Adrenal gland (tissue), 5 donors: ENCODE measurements at regions not wholly inside any gene's neighbourhood (a gene's known extent, or its start where the extent isn't known, plus 50 kb on each side); places are given as distances from the start of the nearest gene placed in this dataset.

ENCODE experiments used
- CTCF ChIP-seq, 6 experiments: fragments of 450-650 bp in 4 of 6; fragments of 200-600 bp in 2 of 6; sonication (generic) in 1 of 6; IDR thresholded peaks; 1 replicate in 5 of 6; 2 replicates in 1 of 6; pipeline versions ENCODE4 v1.5.1 to v1.8.0; 2016 to 2021; ENCODE audit warnings: antibody characterized with exemption in 6 of 6, mild to moderate bottlenecking in 2 of 6, moderate library complexity in 1 of 6
- POLR2A ChIP-seq, 2 donors: fragments of 450-650 bp; IDR thresholded peaks; one replicate each; pipeline ENCODE4 v1.6.1; 2017; ENCODE audit warnings: antibody characterized with exemption in 2 of 2, mild to moderate bottlenecking in 2 of 2, moderate library complexity in 1 of 2
- donor health status: DM: no; HTN: no; CAD: no.

- no peak for TF ChIP-seq CTCF (IDR thresholded peaks at IDR 0.05)
- TF ChIP-seq POLR2A (IDR thresholded peaks at IDR 0.05): no peak
Observed at GRCh38 chr12:85441025-85441424, 161.0 kb downstream of the ALX1 start.
